Omental fat pad (tissue), 3 donors: ENCODE measurements at regions not wholly inside any gene's neighbourhood (a gene's known extent, or its start where the extent isn't known, plus 50 kb on each side); places are given as distances from the start of the nearest gene placed in this dataset.

Experiments
- ATAC-seq: fragments of 150-250 bp; one replicate; pipeline ENCODE4 v1.9.1; 2016; ENCODE audit warnings: mild to moderate bottlenecking, moderate library complexity; ENCODE audit not compliant: low FRiP score
- DNase-seq: peaks from one replicate; pipeline ENCODE4 v3.0.0-alpha.2; 2019; ENCODE audit warnings: low spot score
- TF ChIP-seq, protein P1 (sequence below), 3 donors: fragments of 450-650 bp; IDR thresholded peaks; one replicate each; pipeline ENCODE4 v1.5.1; 2016 to 2017; ENCODE audit warnings: antibody characterized with exemption in 3 of 3, mild to moderate bottlenecking in 3 of 3, moderate library complexity in 2 of 3

DNA sequence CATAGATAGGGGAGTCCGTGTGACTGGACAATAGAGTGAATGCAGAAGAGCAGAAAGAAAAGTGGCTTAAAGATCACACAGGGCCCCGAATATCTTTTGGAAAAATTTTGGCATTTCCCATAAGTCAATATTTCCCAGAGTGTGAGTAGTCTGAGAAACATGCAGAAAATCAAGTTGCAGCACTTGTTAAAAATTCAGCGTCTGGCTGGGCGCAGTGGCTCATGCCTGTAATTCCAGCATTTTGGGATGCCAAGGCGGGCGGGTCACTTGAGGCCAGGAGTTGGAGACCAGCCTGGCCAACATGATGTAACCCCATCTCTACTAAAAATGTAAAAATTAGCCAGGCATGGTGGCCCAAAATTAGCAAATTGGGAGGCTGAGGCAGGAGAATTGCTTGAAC lies 227.0 kb downstream of the DRD1 start:
- DNase-seq (no peak), ATAC-seq (no peak)
- TF ChIP-seq, protein P1, sequence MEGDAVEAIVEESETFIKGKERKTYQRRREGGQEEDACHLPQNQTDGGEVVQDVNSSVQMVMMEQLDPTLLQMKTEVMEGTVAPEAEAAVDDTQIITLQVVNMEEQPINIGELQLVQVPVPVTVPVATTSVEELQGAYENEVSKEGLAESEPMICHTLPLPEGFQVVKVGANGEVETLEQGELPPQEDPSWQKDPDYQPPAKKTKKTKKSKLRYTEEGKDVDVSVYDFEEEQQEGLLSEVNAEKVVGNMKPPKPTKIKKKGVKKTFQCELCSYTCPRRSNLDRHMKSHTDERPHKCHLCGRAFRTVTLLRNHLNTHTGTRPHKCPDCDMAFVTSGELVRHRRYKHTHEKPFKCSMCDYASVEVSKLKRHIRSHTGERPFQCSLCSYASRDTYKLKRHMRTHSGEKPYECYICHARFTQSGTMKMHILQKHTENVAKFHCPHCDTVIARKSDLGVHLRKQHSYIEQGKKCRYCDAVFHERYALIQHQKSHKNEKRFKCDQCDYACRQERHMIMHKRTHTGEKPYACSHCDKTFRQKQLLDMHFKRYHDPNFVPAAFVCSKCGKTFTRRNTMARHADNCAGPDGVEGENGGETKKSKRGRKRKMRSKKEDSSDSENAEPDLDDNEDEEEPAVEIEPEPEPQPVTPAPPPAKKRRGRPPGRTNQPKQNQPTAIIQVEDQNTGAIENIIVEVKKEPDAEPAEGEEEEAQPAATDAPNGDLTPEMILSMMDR (IDR thresholded peaks at IDR 0.05): no peak

DNA sequence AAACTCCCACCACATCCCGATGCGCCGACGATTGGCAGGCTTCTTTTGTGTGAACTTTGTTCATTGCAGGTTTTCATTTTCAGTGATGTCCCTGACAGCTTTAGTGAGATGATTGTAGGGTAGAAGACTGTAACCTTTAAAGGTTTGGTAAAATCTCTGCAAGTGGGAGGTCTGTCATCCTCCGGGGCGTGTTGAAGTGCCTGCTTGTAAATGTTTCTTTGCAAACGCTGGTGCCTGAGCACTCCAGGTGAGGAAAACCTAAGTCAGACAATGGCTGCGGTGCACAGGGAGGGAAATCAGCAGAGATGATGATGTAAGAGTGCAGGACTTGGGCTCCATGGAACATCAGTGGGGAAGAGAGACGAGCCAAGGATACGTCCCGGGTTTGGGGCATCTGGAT lies 228.1 kb downstream of the DRD1 start:
- no peak for DNase-seq
- TF ChIP-seq, protein P1 (IDR thresholded peaks at IDR 0.05): no peak
- ATAC-seq: no peak

DNA sequence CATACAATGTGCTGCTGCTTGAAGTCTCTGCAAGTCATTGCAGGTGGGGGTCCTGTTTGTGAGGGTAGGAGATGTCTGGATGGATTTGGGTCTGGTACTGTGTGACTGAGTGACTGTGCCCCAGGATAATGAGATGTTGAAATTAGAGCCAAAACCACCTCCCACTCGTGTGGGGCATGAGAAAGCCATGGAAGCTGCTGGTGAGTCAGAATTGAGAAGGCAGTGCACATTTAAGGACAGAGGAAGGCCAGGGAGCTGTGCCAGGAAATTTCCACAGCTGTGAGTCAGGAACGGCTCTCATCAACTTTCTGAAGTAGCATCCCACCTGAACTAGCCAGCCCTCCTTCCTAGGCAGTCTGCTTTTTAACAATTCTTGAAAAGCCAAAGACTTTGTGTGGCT lies 229.8 kb downstream of the DRD1 start:
- ATAC-seq (peak; percentile 83), DNase-seq (peak; percentile 32)
- TF ChIP-seq, protein P1 (IDR thresholded peaks at IDR 0.05): no peak

DNA sequence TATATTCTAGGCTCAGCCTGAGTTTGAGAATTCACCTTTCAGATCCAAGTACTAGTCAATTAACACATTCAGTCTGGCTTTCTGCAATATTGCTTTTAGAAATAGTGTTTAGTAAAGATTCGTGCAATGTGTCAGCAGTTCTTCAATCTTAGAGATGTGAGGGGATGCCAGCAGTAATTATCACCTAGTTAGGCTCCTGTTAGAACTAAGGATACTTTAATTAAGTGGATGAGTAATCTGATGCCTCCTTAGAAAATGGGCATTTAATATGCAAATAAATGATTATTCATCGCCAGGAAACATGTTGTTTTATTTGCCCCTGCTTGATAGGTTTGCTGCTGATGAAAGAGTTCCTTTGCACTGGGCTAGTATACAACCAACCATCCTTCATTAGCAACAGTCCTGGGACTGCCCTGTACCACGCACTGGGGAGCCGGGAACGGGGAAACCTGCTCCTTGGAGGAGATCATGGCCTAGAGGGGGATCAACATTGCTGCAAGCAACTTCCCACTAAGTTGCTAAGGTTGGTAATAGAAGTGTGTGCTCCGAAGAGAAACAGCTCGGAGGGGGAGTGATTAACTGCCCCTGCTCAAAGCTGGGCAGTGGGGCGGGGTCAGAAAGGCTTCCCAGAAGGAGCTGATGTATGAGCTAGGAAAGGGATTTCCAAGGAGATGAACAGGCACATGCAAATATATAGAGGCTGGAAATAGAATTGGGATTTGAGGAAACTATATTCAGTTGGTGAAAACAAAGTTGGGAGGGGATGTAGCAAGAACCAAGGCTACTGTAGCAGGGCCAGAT lies 231.8 kb downstream of the DRD1 start:
- ATAC-seq (no peak), DNase-seq (no peak)
- TF ChIP-seq, protein P1 (IDR thresholded peaks at IDR 0.05): no peak

DNA sequence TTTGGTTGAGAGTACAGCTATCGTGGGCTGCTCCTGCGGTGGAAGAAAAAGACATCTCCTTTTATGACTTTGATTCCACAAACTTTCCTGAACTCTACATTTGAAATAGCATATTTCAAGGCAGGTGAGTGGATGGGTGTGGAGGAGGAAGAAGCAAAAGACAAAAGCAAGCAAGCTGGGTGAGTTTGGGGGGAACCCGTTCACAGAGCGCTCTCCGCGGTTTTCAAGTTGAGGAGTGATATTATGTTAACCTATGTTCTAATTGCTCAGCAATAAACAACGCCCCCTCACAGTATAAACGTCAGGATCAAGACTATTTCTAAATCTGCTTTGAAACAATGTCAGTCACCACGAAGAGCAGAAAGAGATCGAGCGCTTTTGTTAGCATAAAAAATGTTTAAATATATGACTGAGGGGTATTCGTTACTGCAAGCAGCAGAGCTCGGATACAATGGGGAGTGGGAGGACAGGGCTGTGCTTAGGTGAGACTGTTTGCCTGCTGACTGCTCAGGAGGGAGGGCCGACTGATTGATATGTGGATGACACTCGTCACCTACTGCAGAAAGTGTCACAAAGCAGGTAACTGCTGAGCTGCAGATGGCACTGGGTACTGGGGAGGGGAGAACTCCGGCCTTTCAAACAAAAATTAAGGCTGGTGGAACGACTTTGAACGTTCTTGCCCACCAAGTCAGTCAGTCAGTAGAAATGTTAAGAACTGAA lies 236.5 kb downstream of the DRD1 start:
- no peak for DNase-seq
- ATAC-seq: no peak
- TF ChIP-seq, protein P1 (IDR thresholded peaks at IDR 0.05): no peak

DNA sequence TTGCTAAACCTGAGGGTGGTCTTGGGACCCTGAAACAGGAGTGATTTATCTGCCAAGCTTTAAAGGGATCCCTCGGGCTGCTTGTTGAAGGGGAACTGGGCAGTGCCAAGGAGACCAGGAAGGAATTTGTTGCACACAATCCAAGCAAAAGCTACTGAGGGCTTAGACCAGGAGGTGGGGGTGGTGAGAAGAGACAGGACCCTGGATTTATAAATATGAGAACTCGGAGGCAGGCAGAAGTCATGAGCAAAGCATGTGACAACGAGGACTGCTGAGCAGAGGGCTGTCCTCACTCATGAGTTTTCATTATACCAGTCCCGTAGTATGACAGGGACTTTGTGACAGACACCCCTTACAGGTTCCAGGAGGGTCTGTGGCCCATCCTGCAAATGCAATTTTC lies 237.3 kb downstream of the DRD1 start:
- TF ChIP-seq, protein P1 (IDR thresholded peaks at IDR 0.05): no peak
- no peak for DNase-seq
- ATAC-seq: no peak
